Islet of Langerhans (tissue), 1 donor: ENCODE measurements at regions not wholly inside any gene's neighbourhood (a gene's known extent, or its start where the extent isn't known, plus 50 kb on each side); places are given as distances from the start of the nearest gene placed in this dataset.

Experiments used
- FAIRE-seq: peaks from one replicate; lab custom pipeline; 2011; peaks lifted over from hg19 to GRCh38; lab: Jason Lieb, UNC

- FAIRE-seq = peak; percentile 87
These were observed 115.7 kb upstream of the P2RY1 start for GRCh38 chr3:152719264-152719663.

GRCh38 chr3:152720951-152721718 is 113.8 kb upstream of the P2RY1 start:
- FAIRE-seq = no peak

DNA sequence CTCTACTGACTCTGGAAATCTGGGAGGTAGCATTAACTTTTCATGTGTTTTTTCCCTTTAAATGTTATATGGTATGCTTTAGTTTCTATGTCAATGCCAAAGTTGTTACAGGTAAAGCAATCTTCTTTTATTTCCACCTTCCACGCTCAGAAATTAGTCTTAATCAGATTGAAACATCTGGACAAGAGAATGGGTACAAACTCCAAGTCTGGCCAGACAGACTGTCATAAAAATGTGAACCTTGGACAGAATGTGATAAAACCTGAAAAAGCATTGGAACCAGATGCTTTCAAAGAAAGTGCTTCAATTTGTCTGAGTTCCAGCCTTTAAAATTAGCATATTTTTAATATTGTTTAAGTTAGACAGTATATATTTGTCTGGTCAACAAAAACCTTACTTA is 110.7 kb upstream of the P2RY1 start:
- FAIRE-seq = no peak

DNA sequence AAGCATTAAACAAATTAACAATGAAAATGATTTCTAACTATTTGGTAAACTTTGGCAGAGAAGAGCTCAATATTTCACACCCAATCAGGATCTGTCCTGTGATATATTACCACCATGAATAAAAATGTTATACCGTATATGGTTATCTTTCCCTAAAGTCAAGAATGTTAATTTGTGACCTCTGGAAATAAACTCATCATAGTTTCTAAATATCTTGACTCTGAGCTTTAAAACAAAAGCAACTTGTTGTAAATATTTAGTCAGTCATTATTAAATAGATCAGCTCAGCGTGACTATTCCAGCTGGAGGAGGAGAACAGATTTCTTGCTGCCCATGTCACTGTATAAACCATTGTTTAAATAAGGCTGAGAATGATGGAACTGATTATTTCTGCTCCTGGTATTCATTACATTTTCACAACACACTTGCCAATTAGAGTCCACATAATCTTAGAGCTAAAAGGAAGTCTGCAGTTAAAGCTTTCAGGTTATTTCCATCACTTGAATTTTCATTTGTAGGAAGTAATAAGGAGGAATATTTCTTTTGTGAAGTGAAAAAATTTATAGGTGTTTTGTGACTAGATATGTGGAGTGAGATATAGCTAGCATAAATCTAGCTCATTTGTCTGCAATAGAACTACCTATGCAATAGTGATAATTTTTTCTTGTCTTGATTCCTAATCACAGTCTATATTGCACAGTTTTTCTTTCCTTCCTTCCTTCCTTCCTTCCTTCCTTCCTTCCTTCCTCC is 106.5 kb upstream of the P2RY1 start:
- FAIRE-seq = peak; percentile 58

- no peak for FAIRE-seq
These were observed 105.0 kb upstream of the P2RY1 start for GRCh38 chr3:152729906-152730305.

GRCh38 chr3:152731511-152731910 is 103.4 kb upstream of the P2RY1 start:
- no peak for FAIRE-seq

DNA sequence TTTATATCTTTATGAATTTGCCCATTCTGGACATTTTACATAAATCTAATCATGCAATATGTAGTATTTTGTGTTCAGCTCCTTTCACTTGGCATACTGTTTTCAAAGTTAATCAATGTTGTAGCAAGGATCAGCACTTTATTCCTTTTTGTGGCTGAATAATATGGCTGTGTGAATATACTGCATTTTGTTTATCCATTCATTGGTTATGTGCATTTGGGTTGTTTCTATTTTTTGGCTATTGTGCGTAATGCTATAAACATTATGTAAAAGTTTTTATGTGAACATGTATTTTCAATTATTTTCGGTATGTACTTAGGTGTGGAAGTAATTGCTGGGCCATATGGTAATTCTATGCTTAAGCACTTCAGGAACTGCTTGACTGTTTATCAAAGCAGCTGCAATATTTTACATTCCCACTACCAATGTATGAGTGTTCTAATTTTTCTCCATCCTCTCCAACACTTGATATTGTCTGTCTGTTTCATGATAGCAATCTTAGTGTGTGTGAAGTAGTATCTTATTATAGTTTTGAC is 101.3 kb upstream of the P2RY1 start:
- FAIRE-seq = no peak

- no peak for FAIRE-seq
These were observed 97.7 kb upstream of the P2RY1 start for GRCh38 chr3:152737021-152737908.

GRCh38 chr3:152738656-152739055 is 96.3 kb upstream of the P2RY1 start:
- no peak for FAIRE-seq

DNA sequence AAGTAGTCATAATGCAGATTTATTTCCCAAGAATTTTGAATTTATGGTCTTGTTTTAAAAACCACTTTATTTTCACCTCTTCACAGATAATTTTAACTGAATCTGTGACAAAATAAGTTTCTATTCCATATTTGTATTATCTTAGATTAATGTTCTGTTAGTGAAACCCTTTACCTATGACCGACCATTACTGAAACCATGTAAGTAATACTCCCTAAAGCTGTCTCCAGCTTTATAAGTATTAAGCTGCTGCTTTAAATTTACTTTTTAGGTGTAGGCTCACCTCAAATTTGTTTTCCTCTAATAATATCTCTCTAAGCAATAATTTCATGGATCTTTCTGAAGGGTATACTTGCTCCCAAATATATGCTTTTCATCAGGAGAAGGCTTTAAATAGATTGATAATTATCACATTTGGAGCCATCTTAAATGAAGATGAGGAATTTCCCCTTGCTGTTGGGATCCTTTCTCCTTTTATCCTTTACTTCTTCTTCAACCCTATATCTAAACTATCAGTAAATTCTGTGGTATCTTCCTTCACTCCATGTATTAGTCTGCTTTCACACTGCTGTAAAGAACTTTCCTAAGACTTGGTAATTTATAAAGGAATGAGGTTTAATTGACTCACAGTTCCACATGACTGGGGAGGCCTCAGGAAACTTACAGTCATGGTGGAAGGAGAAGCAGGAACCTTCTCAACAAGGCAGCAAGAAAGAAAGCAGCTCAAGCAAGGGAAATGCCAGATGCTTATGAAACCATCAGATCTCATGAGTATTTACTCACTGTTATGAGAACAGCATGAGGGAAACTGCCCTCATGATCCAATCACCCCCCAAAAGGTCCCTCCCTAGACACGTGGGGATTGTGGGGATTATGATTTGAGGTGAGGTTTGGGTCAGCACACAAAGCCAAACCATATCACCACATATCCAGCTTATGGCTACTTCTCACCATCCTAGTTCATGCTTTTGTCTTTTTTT is 92.3 kb upstream of the P2RY1 start:
- FAIRE-seq = no peak

- no peak for FAIRE-seq
These were observed 89.3 kb upstream of the P2RY1 start for GRCh38 chr3:152745646-152746045.

GRCh38 chr3:152754303-152754702 is 80.6 kb upstream of the P2RY1 start:
- no peak for FAIRE-seq

GRCh38 chr3:152756807-152757206 is 78.1 kb upstream of the P2RY1 start:
- no peak for FAIRE-seq

GRCh38 chr3:152760024-152760563 is 74.8 kb upstream of the P2RY1 start:
- FAIRE-seq = no peak

GRCh38 chr3:152760591-152760990 is 74.3 kb upstream of the P2RY1 start:
- FAIRE-seq = no peak

- no peak for FAIRE-seq
These were observed 66.5 kb upstream of the P2RY1 start for GRCh38 chr3:152768478-152768877.

GRCh38 chr3:152769523-152769922 is 65.4 kb upstream of the P2RY1 start:
- peak; percentile 69 for FAIRE-seq

- FAIRE-seq = no peak
These were observed 64.6 kb upstream of the P2RY1 start for GRCh38 chr3:152770296-152770695.

GRCh38 chr3:152771120-152771519 is 63.8 kb upstream of the P2RY1 start:
- FAIRE-seq = no peak

DNA sequence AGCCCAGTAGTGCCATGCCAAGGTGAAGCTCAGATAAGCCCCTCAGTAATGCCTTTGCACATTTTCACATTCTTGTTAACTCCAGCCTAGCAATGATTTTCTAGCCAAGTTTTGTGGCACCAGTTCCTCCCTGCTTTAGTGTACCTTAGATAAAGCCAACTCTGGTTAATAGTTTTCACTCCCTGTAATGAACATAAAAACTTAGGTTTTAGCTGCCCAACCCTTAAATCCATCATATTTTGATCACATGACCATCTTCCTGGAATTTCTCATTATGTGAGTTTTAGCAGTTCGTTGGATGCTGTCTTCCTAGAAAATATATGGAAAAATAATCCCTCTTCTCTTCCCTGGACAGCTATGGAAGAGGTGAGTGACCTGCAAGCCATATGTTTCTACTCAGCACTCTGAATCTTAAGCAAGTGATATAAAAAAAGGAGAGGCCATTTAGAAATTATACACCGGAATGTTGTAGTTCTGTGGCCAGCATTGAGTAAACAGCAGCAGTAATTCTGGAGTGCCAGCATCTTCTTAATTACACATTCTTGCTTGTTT is 62.2 kb upstream of the P2RY1 start:
- no peak for FAIRE-seq

- FAIRE-seq = no peak
These were observed 61.3 kb upstream of the P2RY1 start for GRCh38 chr3:152773633-152774032.
